ACC112 (cell line): ENCODE measurements at regions not wholly inside any gene's neighbourhood (a gene's known extent, or its start where the extent isn't known, plus 50 kb on each side); places are given as distances from the start of the nearest gene placed in this dataset.
"Not testable (repeated sequence)": the region's sequence is repeated elsewhere in the genome, so short reads cannot be mapped to it uniquely, and the experiment has no call there.

Experiments used
- H2AFZ ChIP-seq: fragments of 200-600 bp; sonication (generic); one replicate; pipeline ENCODE4 v1.6.0; 2017; ENCODE audit warnings: antibody characterized with exemption, low read length; ENCODE audit not compliant: unreplicated experiment
- H3K27ac ChIP-seq: fragments of 200-600 bp; sonication (generic); 2 replicates; pipeline ENCODE4 v1.5.1; 2014; ENCODE audit warnings: low read depth, mild to moderate bottlenecking, antibody characterized with exemption, low read length, moderate library complexity
- H3K27me3 ChIP-seq: fragments of 200-600 bp; sonication (generic); 2 replicates; pipeline ENCODE4 v1.6.1; 2014; ENCODE audit warnings: mild to moderate bottlenecking, antibody characterized with exemption, low read length, moderate library complexity, mixed read lengths; ENCODE audit not compliant: insufficient read depth
- H3K36me3 ChIP-seq: fragments of 200-600 bp; sonication (generic); 2 replicates; pipeline ENCODE4 v1.6.1; 2016; ENCODE audit warnings: mild to moderate bottlenecking, antibody characterized with exemption, low read length, moderate library complexity, mixed read lengths; ENCODE audit not compliant: insufficient read depth
- H3K4me1 ChIP-seq: fragments of 200-600 bp; sonication (generic); one replicate; pipeline ENCODE4 v1.6.1; 2016; ENCODE audit warnings: low read length, mixed read lengths; ENCODE audit not compliant: insufficient read depth, unreplicated experiment, control insufficient read depth
- H3K4me3 ChIP-seq: fragments of 200-600 bp; sonication (generic); 2 replicates; pipeline ENCODE4 v1.5.1; 2014; ENCODE audit warnings: mild to moderate bottlenecking, low read depth, low read length
- H3K79me2 ChIP-seq: fragments of 200-600 bp; sonication (generic); one replicate; pipeline ENCODE4 v1.6.0; 2016; ENCODE audit warnings: low read length; ENCODE audit not compliant: control insufficient read depth, unreplicated experiment, insufficient read depth

DNA sequence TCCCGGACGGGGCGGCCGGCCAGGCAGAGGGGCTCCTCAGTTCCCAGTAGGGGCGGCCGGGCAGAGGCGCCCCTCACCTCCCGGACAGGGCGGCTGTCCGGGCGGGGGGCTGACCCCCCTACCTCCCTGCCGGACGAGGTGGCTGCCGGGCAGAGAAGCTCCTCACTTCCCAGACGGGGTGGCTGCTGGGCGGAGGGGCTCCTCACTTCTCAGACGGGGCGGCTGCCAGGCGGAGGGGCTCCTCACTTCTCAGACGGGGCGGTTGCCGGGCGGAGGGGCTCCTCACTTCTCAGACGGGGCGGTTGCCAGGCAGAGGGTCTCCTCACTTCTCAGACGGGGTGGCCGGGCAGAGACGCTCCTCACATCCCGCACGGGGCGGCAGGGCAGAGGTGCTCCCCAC, 84.6 kb downstream of the SHANK2 start:
- H3K4me3 ChIP-seq, H3K79me2 ChIP-seq, H3K27ac ChIP-seq, H2AFZ ChIP-seq, H3K36me3 ChIP-seq, H3K4me1 ChIP-seq, H3K27me3 ChIP-seq: not testable (repeated sequence)

DNA sequence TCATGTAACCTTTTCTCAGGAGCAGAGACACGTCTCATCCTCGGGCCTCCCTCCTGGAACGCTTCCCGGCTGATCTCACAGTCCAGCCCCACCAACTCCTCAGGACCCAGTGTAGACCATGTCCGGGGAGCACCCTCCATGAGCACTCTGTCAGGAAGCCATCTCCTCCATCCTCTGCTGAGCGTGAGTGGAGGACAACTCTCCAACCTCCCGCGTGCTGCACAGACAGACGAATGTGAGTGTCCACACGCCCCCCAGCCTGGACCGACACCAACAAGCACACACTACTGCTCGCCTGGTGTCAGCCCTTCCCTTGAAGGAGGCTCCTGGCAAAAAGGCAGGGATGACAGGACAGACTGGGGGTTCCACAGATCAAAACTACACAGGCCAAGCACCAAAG, 86.6 kb downstream of the SHANK2 start:
- H3K79me2 ChIP-seq: no peaks in the 10 kb centered on the region
- no peaks in the 10 kb centered on the region for H3K4me1 ChIP-seq
- no peak overlapping the region for H3K27ac ChIP-seq
- H3K27me3 ChIP-seq: no peaks in the 10 kb centered on the region
- no peaks in the 10 kb centered on the region for H3K36me3 ChIP-seq
- no peak overlapping the region for H2AFZ ChIP-seq
- H3K4me3 ChIP-seq: no peak overlapping the region

DNA sequence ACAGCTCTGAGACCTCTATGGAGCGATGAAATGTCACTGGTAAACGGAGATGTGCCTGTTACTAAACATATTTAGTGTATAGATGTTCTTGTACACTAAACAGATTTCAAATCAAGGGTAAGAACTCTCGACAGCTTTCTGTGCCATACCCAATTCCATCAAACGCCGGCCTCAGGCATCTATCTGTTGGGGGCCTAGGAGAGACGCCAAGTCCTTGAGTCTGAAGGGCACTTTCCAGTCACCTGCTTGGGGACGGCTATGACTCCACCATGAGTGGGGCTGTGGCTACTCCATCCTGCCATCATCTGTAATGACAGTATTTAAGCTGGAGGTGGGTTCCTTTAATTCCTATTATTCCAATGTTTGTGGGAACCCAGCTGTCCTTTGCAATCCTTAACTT, 87.8 kb downstream of the SHANK2 start:
- Histone ChIP-seq H2AFZ (no peak overlapping the region), H3K79me2 (no peaks in the 10 kb centered on the region), H3K27me3 (no peaks in the 10 kb centered on the region), H3K36me3 (no peaks in the 10 kb centered on the region), H3K4me3 (no peak overlapping the region), H3K4me1 (no peaks in the 10 kb centered on the region), H3K27ac (no peak overlapping the region)

DNA sequence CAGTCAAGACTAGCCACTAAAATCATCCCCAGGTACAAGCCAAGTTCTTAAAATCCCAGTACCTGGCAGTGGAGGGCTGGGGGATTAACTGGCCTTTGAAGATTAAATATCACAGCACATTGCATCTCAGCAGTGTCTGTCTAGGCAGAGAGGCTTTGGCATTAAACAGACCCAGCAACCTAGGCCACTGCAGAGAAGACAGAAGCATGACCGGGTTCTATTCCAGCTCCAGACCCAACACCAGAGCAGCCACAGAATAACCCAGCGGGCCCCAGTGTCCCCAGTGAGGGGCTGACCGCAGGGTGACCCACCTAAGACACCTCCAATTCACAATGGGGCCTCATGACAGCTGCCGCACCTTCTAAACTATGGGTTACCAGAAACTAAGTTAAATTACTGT, 88.2 kb downstream of the SHANK2 start:
- H3K27ac ChIP-seq: no peak overlapping the region
- no peaks in the 10 kb centered on the region for H3K27me3 ChIP-seq
- no peaks in the 10 kb centered on the region for H3K4me1 ChIP-seq
- H3K79me2 ChIP-seq: no peaks in the 10 kb centered on the region
- no peak overlapping the region for H2AFZ ChIP-seq
- H3K4me3 ChIP-seq: no peak overlapping the region
- no peaks in the 10 kb centered on the region for H3K36me3 ChIP-seq

DNA sequence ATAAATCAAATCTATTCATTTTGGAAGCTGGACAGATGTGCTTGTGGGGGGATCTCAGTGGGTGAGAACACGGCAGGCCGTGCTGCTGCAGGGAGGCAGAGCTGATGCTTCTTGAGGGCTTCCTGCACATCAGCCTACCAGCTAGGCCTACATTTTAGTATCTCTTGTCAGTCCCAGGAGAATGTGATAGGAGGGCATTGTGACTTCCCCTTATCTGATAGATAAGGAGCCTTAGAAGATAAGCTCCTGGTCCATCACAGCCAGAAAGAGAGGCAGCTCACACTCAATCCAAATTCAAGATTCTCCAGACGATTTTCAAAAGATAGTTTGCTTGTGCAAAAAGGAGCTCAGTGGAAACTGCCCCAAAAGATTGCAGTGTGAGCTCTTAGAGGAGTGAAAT, 89.0 kb downstream of the SHANK2 start:
- Histone ChIP-seq H3K27me3 (no peaks in the 10 kb centered on the region), H3K4me3 (no peak overlapping the region), H3K79me2 (no peaks in the 10 kb centered on the region), H3K36me3 (no peaks in the 10 kb centered on the region), H3K27ac (no peak overlapping the region), H3K4me1 (no peaks in the 10 kb centered on the region), H2AFZ (no peak overlapping the region)

GRCh38 chr11:71158936-71159335, 93.4 kb downstream of the SHANK2 start:
- no peaks in the 10 kb centered on the region for H3K27me3 ChIP-seq
- no peak overlapping the region for H3K27ac ChIP-seq
- no peak overlapping the region for H2AFZ ChIP-seq
- H3K4me1 ChIP-seq: no peaks in the 10 kb centered on the region
- no peak overlapping the region for H3K4me3 ChIP-seq
- no peaks in the 10 kb centered on the region for H3K36me3 ChIP-seq
- no peaks in the 10 kb centered on the region for H3K79me2 ChIP-seq

DNA sequence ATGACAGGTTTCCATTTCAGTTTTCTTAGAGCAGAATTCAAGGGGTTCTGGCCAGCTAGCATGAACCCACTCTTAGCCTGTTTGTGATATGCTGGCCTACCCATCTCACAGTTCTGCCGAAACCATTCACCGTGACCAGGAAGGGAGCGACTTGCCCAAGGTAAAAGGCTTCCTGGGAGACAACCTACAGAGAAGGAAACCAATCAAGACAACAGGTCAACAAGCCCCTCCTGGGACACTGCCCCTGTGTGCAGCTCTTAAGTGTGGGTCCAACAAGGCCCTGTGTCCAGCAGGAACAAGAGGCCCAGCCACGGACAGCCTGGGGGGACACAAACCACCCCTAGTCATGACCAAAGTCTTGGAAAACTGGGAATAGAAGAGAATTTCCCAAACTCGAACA, 94.7 kb downstream of the SHANK2 start:
- H3K4me3 ChIP-seq, H3K27ac ChIP-seq, H3K79me2 ChIP-seq, H3K27me3 ChIP-seq, H3K4me1 ChIP-seq, H2AFZ ChIP-seq, H3K36me3 ChIP-seq: not testable (repeated sequence)

DNA sequence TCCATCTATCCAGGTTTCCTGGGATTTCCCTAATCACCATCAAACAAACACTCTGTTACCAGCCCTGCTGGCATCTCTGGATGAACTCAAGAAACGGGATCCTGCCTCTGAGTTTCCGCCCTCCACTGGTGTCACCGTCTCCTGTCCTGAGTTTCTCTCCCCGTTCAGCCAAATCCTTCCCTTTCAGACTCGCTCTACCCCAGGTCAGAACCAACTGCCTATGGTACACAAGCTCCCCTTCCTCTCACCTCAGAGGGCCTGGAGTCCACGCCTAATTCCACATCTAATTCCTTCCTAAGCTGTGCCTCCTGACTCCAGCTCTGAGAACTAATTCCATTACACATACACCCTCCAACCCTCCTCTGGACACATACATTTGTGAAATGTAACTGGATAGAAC, 96.1 kb downstream of the SHANK2 start:
- Histone ChIP-seq H3K4me1 (peaks cover 9% of the 10 kb centered on the region), H3K79me2 (no peaks in the 10 kb centered on the region), H3K27me3 (no peaks in the 10 kb centered on the region), H3K27ac (no peak overlapping the region), H3K4me3 (no peak overlapping the region), H2AFZ (no peak overlapping the region), H3K36me3 (no peaks in the 10 kb centered on the region)

- H3K27me3 ChIP-seq: no peaks in the 10 kb centered on the region
- H3K36me3 ChIP-seq: no peaks in the 10 kb centered on the region
- peaks cover 9% of the 10 kb centered on the region for H3K4me1 ChIP-seq
- H3K27ac ChIP-seq: no peak overlapping the region
- H3K4me3 ChIP-seq: no peak overlapping the region
- no peak overlapping the region for H2AFZ ChIP-seq
- no peaks in the 10 kb centered on the region for H3K79me2 ChIP-seq
Observed at GRCh38 chr11:71155846-71156245, 96.5 kb downstream of the SHANK2 start.

DNA sequence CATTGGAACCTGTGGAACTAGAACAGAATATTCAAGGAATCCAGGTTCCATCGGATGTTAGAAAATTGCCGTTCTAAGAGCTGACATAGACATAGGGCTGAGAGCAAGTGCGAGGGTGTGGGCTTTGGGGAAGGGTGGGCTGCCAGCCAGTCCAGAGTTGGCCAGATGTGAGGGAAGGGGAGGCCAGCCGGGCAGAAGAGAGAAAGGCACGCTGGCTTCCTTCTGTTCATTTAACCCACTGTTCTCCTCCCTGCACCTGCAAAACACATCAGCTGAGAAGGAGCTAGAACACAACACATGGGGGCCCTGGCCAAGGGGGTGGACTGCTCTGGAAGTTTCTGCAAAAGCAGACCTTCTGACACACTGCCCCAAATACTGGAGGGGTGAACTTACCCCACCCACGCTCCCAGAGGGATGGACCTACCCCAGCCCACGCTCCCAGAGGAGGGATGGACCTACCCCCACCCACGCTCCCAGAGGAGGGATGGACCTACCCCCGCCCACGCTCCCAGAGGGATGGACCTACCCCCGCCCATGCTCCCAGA, 98.0 kb downstream of the SHANK2 start:
- Histone ChIP-seq H3K79me2 (no peaks in the 10 kb centered on the region), H3K27ac (no peak overlapping the region), H3K27me3 (no peaks in the 10 kb centered on the region), H3K36me3 (no peaks in the 10 kb centered on the region), H3K4me3 (no peak overlapping the region), H2AFZ (no peak overlapping the region), H3K4me1 (peaks cover 9% of the 10 kb centered on the region)

DNA sequence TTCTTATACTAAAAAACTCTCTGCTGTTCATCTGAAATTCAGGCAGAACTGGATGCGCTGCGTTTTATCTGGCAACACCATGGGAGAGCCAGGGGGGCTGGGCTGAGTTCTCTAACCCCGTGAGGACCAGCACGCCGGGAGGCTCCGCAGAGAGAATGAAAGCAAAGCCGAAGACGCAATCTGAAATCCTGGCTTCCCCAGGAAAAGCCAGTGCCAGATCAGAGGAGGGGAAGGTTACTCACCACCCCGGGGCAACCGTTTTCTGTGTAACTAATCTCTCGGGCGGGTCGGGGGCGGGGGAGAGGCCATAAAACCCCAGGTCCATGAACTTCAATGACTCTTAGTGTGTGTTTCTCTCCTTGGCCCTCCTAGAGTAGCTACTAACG, 99.4 kb downstream of the SHANK2 start:
- no peaks in the 10 kb centered on the region for H3K36me3 ChIP-seq
- peaks cover 9% of the 10 kb centered on the region for H3K4me1 ChIP-seq
- H3K27me3 ChIP-seq: no peaks in the 10 kb centered on the region
- no peaks in the 10 kb centered on the region for H3K79me2 ChIP-seq
- peak overlapping the region; percentile 76 for H3K4me3 ChIP-seq
- H3K27ac ChIP-seq: no peak overlapping the region
- H2AFZ ChIP-seq: peak overlapping the region; percentile 81
